ENCODE measurements at regions not wholly inside any gene's neighbourhood (a gene's known extent, or its start where the extent isn't known, plus 50 kb on each side); places are given as distances from the start of the nearest gene placed in this dataset.

DNA sequence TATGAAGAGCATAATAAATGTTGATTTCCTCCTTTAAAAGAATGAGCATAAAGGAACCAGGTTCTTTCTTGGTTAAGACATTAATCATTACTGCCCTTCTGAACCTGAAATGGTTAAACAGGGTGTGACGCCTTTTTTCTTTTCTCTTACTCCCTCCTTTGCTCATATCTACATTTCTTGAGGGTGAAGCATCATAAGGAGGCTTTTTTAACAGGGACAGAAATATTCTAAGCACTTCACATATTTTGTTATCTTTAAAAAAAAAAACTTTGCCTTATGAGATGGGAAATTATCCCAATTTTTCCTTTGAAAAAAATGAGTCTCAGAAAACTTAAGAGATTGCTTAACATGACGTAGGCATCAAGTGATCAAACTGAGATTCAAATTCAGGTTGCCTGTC lies 1036.3 kb upstream of the TENM4 start:
- Histone ChIP-seq H3K36me3 (ENCODE audit: insufficient read depth, low read length) (no peaks in the 10 kb centered on the region), H3K4me3 (ENCODE audit: low read depth, low read length, poor library complexity, severe bottlenecking) (no peak overlapping the region), H3K27ac (ENCODE audit: low read depth, low read length, poor library complexity, severe bottlenecking) (no peak overlapping the region), H2AFZ (ENCODE audit: low read length) (no peak overlapping the region), H3K9me3 (ENCODE audit: low read length) (no peaks in the 10 kb centered on the region), H4K20me1 (ENCODE audit: insufficient read depth, low read length) (no peaks in the 10 kb centered on the region), H3K4me2 (ENCODE audit: low read length) (no peak overlapping the region), H3K79me2 (ENCODE audit: insufficient read depth, low read depth, low read length) (no peaks in the 10 kb centered on the region), H3K9me2 (ENCODE audit: insufficient read depth, low read length) (no peaks in the 10 kb centered on the region), H3K4me1 (ENCODE audit: insufficient read depth, low read length, poor library complexity, severe bottlenecking) (no peaks in the 10 kb centered on the region)
- TF ChIP-seq, protein P1, sequence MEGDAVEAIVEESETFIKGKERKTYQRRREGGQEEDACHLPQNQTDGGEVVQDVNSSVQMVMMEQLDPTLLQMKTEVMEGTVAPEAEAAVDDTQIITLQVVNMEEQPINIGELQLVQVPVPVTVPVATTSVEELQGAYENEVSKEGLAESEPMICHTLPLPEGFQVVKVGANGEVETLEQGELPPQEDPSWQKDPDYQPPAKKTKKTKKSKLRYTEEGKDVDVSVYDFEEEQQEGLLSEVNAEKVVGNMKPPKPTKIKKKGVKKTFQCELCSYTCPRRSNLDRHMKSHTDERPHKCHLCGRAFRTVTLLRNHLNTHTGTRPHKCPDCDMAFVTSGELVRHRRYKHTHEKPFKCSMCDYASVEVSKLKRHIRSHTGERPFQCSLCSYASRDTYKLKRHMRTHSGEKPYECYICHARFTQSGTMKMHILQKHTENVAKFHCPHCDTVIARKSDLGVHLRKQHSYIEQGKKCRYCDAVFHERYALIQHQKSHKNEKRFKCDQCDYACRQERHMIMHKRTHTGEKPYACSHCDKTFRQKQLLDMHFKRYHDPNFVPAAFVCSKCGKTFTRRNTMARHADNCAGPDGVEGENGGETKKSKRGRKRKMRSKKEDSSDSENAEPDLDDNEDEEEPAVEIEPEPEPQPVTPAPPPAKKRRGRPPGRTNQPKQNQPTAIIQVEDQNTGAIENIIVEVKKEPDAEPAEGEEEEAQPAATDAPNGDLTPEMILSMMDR (conservative IDR thresholded peaks at IDR 0.05; ENCODE audit: low read length): no peak
- no peak for TF ChIP-seq EZH2phosphoT487 (IDR thresholded peaks at IDR 0.05; ENCODE audit: borderline replicate concordance, low read depth, low read length)
- CTCF ChIA-PET (ENCODE audit: unreplicated experiment): no interaction called here
- no TSS peak for BruUV-seq (replicated peaks)
- no peak for DNase-seq (ENCODE audit: low spot score)
- intact Hi-C loops (cut with micrococcal nuclease; ENCODE audit: unreplicated experiment): no loop called here
- POLR2A ChIA-PET: no interaction called here

DNA sequence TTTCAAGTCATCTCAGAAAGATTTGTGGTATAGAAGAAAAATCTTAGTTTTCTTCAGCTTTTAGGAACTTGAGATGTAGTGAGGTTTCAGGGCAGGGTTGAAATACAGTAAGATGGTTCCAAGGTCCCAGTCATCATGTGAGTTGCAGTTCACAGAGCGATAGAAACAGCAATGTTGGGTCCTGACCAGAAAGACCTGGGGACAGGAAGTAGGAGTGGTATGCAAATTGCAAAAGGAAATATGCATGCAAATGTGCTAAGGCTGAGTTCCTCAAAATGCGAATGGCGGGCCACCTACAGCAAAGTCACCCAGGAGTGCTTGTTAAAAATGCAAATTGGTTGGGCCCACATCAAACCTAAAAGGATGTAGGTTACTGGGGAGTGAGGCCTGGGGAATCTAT lies 1032.7 kb upstream of the TENM4 start:
- no peak for TF ChIP-seq EZH2phosphoT487 (IDR thresholded peaks at IDR 0.05; ENCODE audit: borderline replicate concordance, low read depth, low read length)
- Histone ChIP-seq H4K20me1 (ENCODE audit: insufficient read depth, low read length) (no peaks in the 10 kb centered on the region), H3K9me3 (ENCODE audit: low read length) (no peaks in the 10 kb centered on the region), H3K79me2 (ENCODE audit: insufficient read depth, low read depth, low read length) (no peaks in the 10 kb centered on the region), H3K4me1 (ENCODE audit: insufficient read depth, low read length, poor library complexity, severe bottlenecking) (no peaks in the 10 kb centered on the region), H3K9me2 (ENCODE audit: insufficient read depth, low read length) (no peaks in the 10 kb centered on the region), H3K27ac (ENCODE audit: low read depth, low read length, poor library complexity, severe bottlenecking) (no peak overlapping the region), H3K36me3 (ENCODE audit: insufficient read depth, low read length) (no peaks in the 10 kb centered on the region), H2AFZ (ENCODE audit: low read length) (no peak overlapping the region), H3K4me2 (ENCODE audit: low read length) (no peak overlapping the region), H3K4me3 (ENCODE audit: low read depth, low read length, poor library complexity, severe bottlenecking) (no peak overlapping the region)
- no TSS peak for BruUV-seq (replicated peaks)
- CTCF ChIA-PET (ENCODE audit: unreplicated experiment): no interaction called here
- POLR2A ChIA-PET: no interaction called here
- no peak for DNase-seq (ENCODE audit: low spot score)
- intact Hi-C loops (cut with micrococcal nuclease; ENCODE audit: unreplicated experiment): no loop called here

DNA sequence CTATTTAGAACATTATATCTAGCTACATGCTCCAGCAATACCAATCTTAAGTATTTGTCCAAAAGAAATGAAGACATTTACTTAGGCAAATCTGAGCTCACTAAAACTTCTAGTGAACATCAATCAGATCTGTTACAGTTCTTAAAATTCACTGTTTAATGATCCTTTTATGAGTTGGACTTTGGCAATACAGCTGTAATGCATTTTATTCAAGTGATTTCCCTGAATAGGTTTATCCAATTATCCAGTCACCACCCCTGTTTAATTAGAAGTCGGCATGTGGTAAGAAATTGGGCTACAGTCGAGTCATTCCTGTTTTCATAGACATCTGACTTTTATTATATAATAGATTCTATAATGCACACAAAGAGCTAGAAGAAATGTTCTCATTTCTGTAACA lies 1029.0 kb upstream of the TENM4 start:
- Histone ChIP-seq H2AFZ (ENCODE audit: low read length) (no peak overlapping the region), H3K9me3 (ENCODE audit: low read length) (no peaks in the 10 kb centered on the region), H3K4me3 (ENCODE audit: low read depth, low read length, poor library complexity, severe bottlenecking) (no peak overlapping the region), H3K79me2 (ENCODE audit: insufficient read depth, low read depth, low read length) (no peaks in the 10 kb centered on the region), H3K27ac (ENCODE audit: low read depth, low read length, poor library complexity, severe bottlenecking) (no peak overlapping the region), H3K4me1 (ENCODE audit: insufficient read depth, low read length, poor library complexity, severe bottlenecking) (no peaks in the 10 kb centered on the region), H4K20me1 (ENCODE audit: insufficient read depth, low read length) (no peaks in the 10 kb centered on the region), H3K9me2 (ENCODE audit: insufficient read depth, low read length) (no peaks in the 10 kb centered on the region), H3K36me3 (ENCODE audit: insufficient read depth, low read length) (no peaks in the 10 kb centered on the region), H3K4me2 (ENCODE audit: low read length) (no peak overlapping the region)
- ChIA-PET CTCF (ENCODE audit: unreplicated experiment) (no interaction called here), POLR2A (no interaction called here)
- intact Hi-C loops (cut with micrococcal nuclease; ENCODE audit: unreplicated experiment): no loop called here
- TF ChIP-seq EZH2phosphoT487 (IDR thresholded peaks at IDR 0.05; ENCODE audit: borderline replicate concordance, low read depth, low read length): no peak
- TF ChIP-seq, protein P1 (conservative IDR thresholded peaks at IDR 0.05; ENCODE audit: low read length): no peak
- no TSS peak for BruUV-seq (replicated peaks)
- no peak for DNase-seq (ENCODE audit: low spot score)
